ENCODE measurements at regions not wholly inside any gene's neighbourhood (a gene's known extent, or its start where the extent isn't known, plus 50 kb on each side); places are given as distances from the start of the nearest gene placed in this dataset.
"Not testable (repeated sequence)": the region's sequence is repeated elsewhere in the genome, so short reads cannot be mapped to it uniquely, and the experiment has no call there.

DNA sequence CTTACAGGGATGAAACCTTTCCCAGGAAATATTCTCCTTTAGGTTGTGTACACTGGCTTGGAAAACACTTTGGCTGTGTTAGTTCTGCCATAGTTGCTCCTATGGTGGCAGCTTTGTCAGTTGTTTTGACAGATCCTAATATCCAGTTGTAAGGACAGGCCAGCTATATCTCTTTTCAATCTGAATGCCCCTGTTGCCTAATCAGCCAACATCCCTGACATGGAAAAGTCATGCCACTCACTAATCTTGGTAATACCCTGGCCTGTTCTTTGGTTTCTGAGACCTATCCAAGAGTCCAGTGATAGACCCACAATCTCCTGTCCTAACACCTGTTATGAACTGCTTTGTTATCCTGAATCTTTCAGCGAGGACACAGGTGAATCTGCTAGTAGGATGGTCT lies 148.8 kb downstream of the MRPL39 start:
- in situ Hi-C loops (cut with HindIII; ENCODE audit: low sequenced_read_pairs): no loop called here
- TF ChIP-seq, protein P1, sequence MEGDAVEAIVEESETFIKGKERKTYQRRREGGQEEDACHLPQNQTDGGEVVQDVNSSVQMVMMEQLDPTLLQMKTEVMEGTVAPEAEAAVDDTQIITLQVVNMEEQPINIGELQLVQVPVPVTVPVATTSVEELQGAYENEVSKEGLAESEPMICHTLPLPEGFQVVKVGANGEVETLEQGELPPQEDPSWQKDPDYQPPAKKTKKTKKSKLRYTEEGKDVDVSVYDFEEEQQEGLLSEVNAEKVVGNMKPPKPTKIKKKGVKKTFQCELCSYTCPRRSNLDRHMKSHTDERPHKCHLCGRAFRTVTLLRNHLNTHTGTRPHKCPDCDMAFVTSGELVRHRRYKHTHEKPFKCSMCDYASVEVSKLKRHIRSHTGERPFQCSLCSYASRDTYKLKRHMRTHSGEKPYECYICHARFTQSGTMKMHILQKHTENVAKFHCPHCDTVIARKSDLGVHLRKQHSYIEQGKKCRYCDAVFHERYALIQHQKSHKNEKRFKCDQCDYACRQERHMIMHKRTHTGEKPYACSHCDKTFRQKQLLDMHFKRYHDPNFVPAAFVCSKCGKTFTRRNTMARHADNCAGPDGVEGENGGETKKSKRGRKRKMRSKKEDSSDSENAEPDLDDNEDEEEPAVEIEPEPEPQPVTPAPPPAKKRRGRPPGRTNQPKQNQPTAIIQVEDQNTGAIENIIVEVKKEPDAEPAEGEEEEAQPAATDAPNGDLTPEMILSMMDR (IDR thresholded peaks at IDR 0.05; ENCODE audit: low read depth, low read length, missing control alignments): no peak
- no peak overlapping the region for H3K4me3 ChIP-seq (ENCODE audit: low read depth, low read length)
- DNase-seq (ENCODE audit: low read depth): no peak

DNA sequence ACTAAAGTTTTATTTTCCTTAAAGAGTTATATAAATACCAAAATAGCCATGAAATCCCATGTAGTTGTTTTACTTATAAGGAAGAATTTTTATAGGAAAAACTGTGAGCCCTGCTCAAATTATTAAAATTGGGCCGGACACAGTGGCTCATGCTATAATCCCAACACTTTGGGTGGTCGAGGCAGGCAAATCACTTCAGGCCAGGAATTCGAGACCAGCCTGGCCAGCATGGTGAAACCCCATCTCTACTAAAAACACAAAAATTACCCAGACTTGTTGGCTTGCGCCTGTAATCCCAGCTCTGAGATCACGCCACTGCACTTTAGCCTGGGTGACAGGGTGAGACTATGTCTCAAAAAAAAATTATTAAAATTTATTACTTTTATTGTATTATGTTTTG lies 149.3 kb downstream of the MRPL39 start:
- in situ Hi-C loops (cut with HindIII; ENCODE audit: low sequenced_read_pairs): no loop called here
- H3K4me3 ChIP-seq (ENCODE audit: low read depth, low read length): no peak overlapping the region
- TF ChIP-seq, protein P1 (IDR thresholded peaks at IDR 0.05; ENCODE audit: low read depth, low read length, missing control alignments): no peak
- no peak for DNase-seq (ENCODE audit: low read depth)

DNA sequence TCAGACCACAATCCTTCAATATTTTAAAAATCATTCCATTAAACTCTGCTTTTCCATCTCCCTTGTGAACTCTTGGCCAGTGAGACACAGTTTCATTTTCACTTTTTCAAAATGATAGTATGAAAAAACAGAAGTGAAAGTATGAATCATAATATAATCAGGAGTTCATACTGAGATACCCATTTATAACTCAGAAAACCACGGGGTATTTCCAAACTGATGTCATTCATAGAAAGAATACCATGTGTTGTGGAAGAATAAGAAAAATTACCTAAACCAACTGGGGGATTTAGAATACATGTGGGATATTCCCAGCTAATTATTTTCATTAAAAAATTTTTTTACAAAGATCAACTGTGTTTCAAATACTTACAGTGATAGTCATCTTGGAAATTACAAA lies 149.9 kb downstream of the MRPL39 start:
- TF ChIP-seq, protein P1 (IDR thresholded peaks at IDR 0.05; ENCODE audit: low read depth, low read length, missing control alignments): no peak
- in situ Hi-C loops (cut with HindIII; ENCODE audit: low sequenced_read_pairs): no loop called here
- DNase-seq (ENCODE audit: low read depth): peak; percentile 71
- H3K4me3 ChIP-seq (ENCODE audit: low read depth, low read length): no peak overlapping the region

DNA sequence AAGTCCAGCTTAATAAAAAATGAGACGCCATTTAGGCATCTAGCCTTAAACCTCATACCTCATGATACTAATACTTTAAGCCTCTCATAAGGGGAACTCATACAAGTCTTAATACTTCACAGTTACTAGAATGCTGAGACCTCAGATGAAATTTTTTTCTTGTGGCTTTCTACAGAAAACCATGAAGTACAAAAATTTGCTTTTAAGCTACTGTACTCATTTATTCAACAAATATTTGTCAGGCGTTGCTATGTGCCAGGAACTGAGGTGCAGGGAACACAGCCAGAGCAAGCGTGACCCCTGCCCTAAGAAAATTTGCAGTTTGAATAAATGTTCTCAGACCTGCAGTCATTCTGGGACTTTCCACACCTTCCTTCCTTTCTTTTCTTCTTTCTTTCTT lies 150.6 kb downstream of the MRPL39 start:
- in situ Hi-C loops (cut with HindIII; ENCODE audit: low sequenced_read_pairs): no loop called here
- no peak overlapping the region for H3K4me3 ChIP-seq (ENCODE audit: low read depth, low read length)
- TF ChIP-seq, protein P1 (IDR thresholded peaks at IDR 0.05; ENCODE audit: low read depth, low read length, missing control alignments): no peak
- DNase-seq (ENCODE audit: low read depth): peak; percentile 85

DNA sequence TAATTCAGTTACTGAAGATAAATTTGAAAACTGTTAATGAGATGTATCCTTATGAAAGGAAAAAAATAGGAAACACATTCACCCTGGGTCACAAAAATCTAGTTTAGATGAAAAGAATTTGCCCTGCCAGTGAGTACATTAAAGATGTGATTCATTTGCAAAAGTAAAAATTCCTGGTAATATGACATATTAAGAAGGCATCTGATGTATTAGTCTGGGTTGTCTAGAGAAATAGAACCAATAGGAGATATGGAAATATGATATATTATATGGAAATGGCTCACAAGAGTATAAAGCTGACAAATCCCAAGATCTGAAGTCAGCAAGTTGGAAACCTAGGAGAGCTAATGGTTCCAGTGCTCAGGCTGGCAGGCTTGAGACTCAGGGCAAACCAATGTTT lies 153.8 kb downstream of the MRPL39 start:
- no peak for DNase-seq (ENCODE audit: low read depth)
- no peak overlapping the region for H3K4me3 ChIP-seq (ENCODE audit: low read depth, low read length)
- in situ Hi-C loops (cut with HindIII; ENCODE audit: low sequenced_read_pairs): no loop called here
- TF ChIP-seq, protein P1 (IDR thresholded peaks at IDR 0.05; ENCODE audit: low read depth, low read length, missing control alignments): no peak

DNA sequence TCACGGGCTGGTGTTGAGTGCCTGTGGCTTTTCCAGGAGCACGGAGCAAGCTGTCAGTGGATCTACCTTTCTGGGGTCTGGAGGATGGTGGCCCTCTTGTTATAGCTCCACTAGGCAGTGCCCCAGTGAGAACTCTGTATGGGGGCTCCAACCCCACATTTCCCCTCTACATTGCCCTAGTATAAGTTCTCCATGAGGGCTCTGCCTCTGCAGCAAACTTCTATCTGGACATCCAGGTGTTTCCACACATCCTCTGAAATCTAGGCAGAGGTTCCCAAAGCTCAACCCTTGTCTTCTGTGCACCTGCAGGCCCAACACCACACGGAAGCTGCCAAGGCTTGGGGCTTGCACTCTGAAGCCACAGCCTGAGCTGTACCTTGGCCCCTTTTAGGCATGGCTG lies 157.3 kb downstream of the MRPL39 start:
- no peak overlapping the region for H3K4me3 ChIP-seq (ENCODE audit: low read depth, low read length)
- in situ Hi-C loops (cut with HindIII; ENCODE audit: low sequenced_read_pairs): no loop called here
- TF ChIP-seq, protein P1 (IDR thresholded peaks at IDR 0.05; ENCODE audit: low read depth, low read length, missing control alignments): no peak
- no peak for DNase-seq (ENCODE audit: low read depth)

DNA sequence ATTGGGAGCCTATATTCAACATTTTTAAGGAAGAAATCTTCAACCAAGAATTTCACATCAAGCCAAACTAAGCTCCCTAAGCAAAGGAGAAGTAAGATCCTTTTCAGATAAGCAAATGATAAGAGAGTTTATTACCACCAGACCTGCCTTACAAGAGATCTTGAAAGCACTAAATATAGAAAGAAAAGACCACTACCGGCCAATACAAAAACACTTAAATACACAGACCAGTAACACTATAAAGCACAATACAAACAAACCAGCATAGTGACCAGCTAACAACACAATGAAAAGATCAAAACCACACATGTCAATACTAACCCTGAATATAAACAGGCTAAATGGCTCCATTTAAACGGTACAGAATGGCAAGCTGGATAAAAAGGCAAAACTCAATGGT lies 165.4 kb downstream of the MRPL39 start:
- TF ChIP-seq, protein P1 (IDR thresholded peaks at IDR 0.05; ENCODE audit: low read depth, low read length, missing control alignments): no peak
- no peak for DNase-seq (ENCODE audit: low read depth)
- in situ Hi-C loops (cut with HindIII; ENCODE audit: low sequenced_read_pairs): no loop called here
- H3K4me3 ChIP-seq (ENCODE audit: low read depth, low read length): no peak overlapping the region

DNA sequence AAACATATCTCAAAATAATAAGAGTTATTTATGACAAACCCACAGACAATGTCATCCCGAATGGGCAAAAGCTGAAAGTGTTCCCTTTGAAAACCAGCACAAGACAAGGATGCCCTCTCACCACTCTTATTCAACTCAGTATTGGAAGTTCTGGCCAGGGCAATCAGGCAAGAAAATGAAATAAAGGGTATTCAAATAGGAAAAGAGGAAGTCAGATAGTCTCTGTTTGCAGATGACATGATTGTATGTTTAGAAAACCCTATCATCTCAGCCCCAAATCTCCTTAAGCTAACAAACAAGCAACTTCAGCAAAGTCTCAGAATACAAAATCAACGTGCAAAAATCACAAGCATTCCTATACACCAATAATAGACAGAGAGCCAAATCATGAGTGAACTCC lies 169.8 kb downstream of the MRPL39 start:
- DNase-seq (ENCODE audit: low read depth); in situ Hi-C loops (cut with HindIII; ENCODE audit: low sequenced_read_pairs): not testable (repeated sequence)

More for the DNA sequence above, 169.8 kb downstream of the MRPL39 start:
- not testable (repeated sequence) for H3K4me3 ChIP-seq (ENCODE audit: low read depth, low read length)
